ENCODE measurements at regions not wholly inside any gene's neighbourhood (a gene's known extent, or its start where the extent isn't known, plus 50 kb on each side); places are given as distances from the start of the nearest gene placed in this dataset.

DNA sequence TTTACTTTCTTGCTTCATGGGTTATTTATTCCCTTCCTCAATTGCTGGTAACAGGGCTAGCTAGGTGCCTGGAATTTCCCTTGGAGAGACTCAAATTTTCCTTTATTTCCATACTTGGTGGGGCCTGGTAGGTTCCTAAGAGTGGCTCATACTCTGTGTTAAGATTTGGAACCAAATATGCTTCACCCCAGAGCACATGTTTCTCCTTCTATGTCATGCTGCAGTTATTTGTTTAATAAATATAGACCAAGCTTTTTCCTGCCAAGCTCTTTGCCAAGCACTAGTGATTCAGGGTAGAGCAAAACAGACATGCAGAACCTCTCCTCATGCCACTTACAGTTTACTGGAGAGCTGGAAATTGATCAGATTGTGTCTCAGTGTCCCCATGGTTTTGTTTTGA lies 290.3 kb upstream of the SGCD start:
- no peak for TF ChIP-seq POLR2A (IDR thresholded peaks at IDR 0.05; ENCODE audit: low read depth, low read length)
- TF ChIP-seq, protein P1, sequence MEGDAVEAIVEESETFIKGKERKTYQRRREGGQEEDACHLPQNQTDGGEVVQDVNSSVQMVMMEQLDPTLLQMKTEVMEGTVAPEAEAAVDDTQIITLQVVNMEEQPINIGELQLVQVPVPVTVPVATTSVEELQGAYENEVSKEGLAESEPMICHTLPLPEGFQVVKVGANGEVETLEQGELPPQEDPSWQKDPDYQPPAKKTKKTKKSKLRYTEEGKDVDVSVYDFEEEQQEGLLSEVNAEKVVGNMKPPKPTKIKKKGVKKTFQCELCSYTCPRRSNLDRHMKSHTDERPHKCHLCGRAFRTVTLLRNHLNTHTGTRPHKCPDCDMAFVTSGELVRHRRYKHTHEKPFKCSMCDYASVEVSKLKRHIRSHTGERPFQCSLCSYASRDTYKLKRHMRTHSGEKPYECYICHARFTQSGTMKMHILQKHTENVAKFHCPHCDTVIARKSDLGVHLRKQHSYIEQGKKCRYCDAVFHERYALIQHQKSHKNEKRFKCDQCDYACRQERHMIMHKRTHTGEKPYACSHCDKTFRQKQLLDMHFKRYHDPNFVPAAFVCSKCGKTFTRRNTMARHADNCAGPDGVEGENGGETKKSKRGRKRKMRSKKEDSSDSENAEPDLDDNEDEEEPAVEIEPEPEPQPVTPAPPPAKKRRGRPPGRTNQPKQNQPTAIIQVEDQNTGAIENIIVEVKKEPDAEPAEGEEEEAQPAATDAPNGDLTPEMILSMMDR (IDR thresholded peaks at IDR 0.05; ENCODE audit: extremely low read depth in 1 of 2, insufficient read depth in 1 of 2, low read depth in 1 of 2, low read length in 2 of 2) = no peak
- no peak for TF ChIP-seq EZH2 (IDR thresholded peaks at IDR 0.05; ENCODE audit: borderline replicate concordance, low read depth, low read length, severe bottlenecking)
- no peak for TF ChIP-seq POLR2AphosphoS5 (IDR thresholded peaks at IDR 0.05; ENCODE audit: insufficient read depth, low read depth, low read length)
- TF ChIP-seq, protein P2, sequence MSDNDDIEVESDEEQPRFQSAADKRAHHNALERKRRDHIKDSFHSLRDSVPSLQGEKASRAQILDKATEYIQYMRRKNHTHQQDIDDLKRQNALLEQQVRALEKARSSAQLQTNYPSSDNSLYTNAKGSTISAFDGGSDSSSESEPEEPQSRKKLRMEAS (IDR thresholded peaks at IDR 0.05; ENCODE audit: insufficient read depth, insufficient read length) = no peak
- TF ChIP-seq MYC (IDR thresholded peaks at IDR 0.05; ENCODE audit: low read depth, low read length) = no peak

All from endothelial cell of umbilical vein (primary cell).